ENCODE measurements at regions not wholly inside any gene's neighbourhood (a gene's known extent, or its start where the extent isn't known, plus 50 kb on each side); places are given as distances from the start of the nearest gene placed in this dataset.

DNA sequence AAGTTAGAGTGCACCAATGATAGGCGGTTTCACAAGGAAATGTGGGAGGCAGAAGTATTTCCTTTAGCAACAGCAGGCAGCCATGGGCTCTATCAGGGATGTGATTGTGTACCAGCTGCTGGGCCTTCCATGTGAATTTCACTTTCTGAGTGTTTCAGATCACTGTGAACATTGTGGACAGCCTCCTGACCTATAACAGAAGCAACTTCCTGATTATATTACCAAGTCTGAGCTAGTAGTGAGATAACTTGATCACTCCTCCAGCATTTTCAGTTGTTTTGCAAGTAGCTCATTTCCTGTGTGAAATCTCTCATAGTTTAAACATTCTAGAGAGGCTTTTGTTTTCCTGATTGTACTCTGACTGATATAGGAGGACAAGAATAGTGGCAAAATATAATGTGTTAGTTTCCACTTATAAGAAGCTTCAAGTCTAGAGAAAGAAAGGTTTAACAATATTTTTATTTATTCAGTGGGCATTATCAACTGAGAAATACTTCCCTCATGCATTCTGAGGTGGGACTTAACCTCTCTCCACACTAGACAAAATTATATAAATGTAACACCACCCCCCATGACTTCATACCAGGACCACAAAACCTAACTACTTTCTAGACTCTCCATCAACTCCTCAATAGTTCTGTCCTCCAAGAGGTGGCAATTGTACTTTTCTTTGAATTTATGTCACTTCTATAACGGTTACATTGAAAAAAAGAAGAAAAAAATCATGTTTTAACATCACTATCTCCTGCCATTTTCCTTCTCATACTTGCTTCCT is 184.2 kb upstream of the LUZP2 start:
- ATAC-seq (peak; percentile 41 to 83 (median 71)), DNase-seq (no peak)
- intact Hi-C loops (cut with DNase I) = no loop called here
- no peak overlapping the region for H3K4me3 ChIP-seq
- H3K36me3 ChIP-seq = no peaks in the 10 kb centered on the region
- H3K4me1 ChIP-seq = no peaks in the 10 kb centered on the region
- WGBS (ENCODE audit: insufficient coverage, low coverage, low lambda C conversion rate, missing lambda C conversion rate) = 45% methylated on average over 2 of the region's 2 CpGs
- TF ChIP-seq, protein P1, sequence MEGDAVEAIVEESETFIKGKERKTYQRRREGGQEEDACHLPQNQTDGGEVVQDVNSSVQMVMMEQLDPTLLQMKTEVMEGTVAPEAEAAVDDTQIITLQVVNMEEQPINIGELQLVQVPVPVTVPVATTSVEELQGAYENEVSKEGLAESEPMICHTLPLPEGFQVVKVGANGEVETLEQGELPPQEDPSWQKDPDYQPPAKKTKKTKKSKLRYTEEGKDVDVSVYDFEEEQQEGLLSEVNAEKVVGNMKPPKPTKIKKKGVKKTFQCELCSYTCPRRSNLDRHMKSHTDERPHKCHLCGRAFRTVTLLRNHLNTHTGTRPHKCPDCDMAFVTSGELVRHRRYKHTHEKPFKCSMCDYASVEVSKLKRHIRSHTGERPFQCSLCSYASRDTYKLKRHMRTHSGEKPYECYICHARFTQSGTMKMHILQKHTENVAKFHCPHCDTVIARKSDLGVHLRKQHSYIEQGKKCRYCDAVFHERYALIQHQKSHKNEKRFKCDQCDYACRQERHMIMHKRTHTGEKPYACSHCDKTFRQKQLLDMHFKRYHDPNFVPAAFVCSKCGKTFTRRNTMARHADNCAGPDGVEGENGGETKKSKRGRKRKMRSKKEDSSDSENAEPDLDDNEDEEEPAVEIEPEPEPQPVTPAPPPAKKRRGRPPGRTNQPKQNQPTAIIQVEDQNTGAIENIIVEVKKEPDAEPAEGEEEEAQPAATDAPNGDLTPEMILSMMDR (IDR thresholded peaks at IDR 0.05) = no peak
- no peak for TF ChIP-seq POLR2A (IDR thresholded peaks at IDR 0.05)
- no peaks in the 10 kb centered on the region for H3K9me3 ChIP-seq
- H3K27me3 ChIP-seq = no peaks in the 10 kb centered on the region
- no peak overlapping the region for H3K27ac ChIP-seq

DNA sequence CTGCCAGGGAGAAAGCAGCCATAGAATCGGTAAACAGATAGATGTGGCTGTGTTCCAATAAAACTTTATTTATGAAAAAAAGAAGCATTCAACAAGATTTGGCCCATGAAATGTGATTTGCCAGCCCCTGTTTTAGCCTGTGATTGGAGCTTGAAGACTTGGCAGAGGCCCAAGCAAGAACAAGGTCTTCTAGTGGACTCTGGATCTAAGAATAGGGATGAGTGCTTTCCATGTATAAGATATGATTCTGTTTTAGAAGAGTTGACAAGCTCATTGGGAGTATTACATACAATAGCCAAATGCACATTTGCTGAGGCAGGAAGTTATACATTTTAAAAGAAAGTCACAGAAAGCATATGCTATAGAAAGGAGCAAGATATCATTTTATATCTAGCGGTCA is 175.6 kb upstream of the LUZP2 start:
- Histone ChIP-seq H3K27ac (no peak overlapping the region), H3K4me1 (no peaks in the 10 kb centered on the region), H3K9me3 (no peaks in the 10 kb centered on the region), H3K27me3 (no peaks in the 10 kb centered on the region), H3K36me3 (no peaks in the 10 kb centered on the region), H3K4me3 (no peak overlapping the region)
- WGBS (ENCODE audit: insufficient coverage, low coverage, low lambda C conversion rate, missing lambda C conversion rate) = 63% methylated on average over 2 of the region's 2 CpGs
- intact Hi-C loops (cut with DNase I) = no loop called here
- DNase-seq (no peak), ATAC-seq (no peak)
- TF ChIP-seq, protein P1 (IDR thresholded peaks at IDR 0.05) = no peak
- TF ChIP-seq POLR2A (IDR thresholded peaks at IDR 0.05) = no peak

DNA sequence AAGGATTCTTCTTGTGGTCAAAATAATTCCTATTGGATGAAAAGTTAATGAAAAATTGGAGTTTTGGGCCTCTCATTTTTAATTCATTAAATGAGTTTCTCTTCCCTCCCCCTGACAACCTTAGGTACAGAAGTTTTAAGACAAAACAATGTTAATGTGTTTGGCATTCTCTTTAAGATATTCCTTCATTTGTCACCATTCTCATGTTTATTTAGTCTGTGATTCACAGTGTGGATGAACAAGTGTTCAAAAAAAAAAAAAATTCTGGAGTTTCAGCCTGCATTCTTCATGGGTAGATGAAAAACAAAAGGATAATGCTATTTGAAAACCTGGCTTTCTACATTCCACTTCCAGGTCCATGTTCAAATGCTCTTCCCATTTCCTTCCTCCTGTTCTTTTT is 172.6 kb upstream of the LUZP2 start:
- no peaks in the 10 kb centered on the region for H3K9me3 ChIP-seq
- no peak overlapping the region for H3K27ac ChIP-seq
- H3K4me1 ChIP-seq = no peaks in the 10 kb centered on the region
- intact Hi-C loops (cut with DNase I) = no loop called here
- TF ChIP-seq, protein P1 (IDR thresholded peaks at IDR 0.05) = no peak
- no peak for TF ChIP-seq POLR2A (IDR thresholded peaks at IDR 0.05)
- DNase-seq = no peak
- H3K4me3 ChIP-seq = no peak overlapping the region
- no peaks in the 10 kb centered on the region for H3K36me3 ChIP-seq
- ATAC-seq = no peak
- no peaks in the 10 kb centered on the region for H3K27me3 ChIP-seq

DNA sequence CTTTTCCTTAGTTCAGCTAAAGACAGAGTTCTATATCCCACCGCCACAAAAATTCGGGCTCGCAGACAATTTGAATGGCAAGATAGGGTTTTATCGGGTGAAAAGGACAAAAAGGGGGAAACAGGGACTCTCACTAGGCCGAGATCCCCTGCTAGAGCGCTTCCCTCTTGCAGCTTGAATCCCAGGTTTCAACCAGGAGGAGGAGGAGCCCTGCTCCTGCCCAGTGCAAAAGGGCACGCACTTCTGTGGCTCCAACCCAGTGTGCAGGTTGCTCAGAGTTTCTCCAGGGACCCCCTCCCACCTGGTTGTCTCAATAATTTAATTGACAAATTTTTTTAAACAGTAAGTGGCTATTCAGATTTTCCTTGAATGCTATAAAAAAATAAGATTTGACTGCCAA is 152.6 kb upstream of the LUZP2 start:
- 57% methylated on average over 6 of the region's 7 CpGs for WGBS (ENCODE audit: insufficient coverage, low coverage, low lambda C conversion rate, missing lambda C conversion rate)

More for the DNA sequence above, 152.6 kb upstream of the LUZP2 start:
- no peaks in the 10 kb centered on the region for H3K27me3 ChIP-seq
- intact Hi-C loops (cut with DNase I) = no loop called here
- DNase-seq (no peak), ATAC-seq (no peak)
- no peak overlapping the region for H3K4me3 ChIP-seq
- no peak overlapping the region for H3K27ac ChIP-seq
- no peaks in the 10 kb centered on the region for H3K9me3 ChIP-seq
- H3K36me3 ChIP-seq = no peaks in the 10 kb centered on the region
- H3K4me1 ChIP-seq = no peaks in the 10 kb centered on the region
- TF ChIP-seq, protein P1 (IDR thresholded peaks at IDR 0.05) = no peak
- TF ChIP-seq POLR2A (IDR thresholded peaks at IDR 0.05) = no peak
